Liver (tissue), 8 donors: ENCODE measurements at regions not wholly inside any gene's neighbourhood (a gene's known extent, or its start where the extent isn't known, plus 50 kb on each side); places are given as distances from the start of the nearest gene placed in this dataset.

Experiments used
- DNase-seq: peaks from one replicate; pipeline ENCODE4 v3.0.0-alpha.2; 2017; ENCODE audit warnings: low spot score
- H3K27ac ChIP-seq, 2 donors: one replicate each; pipeline ENCODE4 v1.7.0; 2013; ENCODE audit warnings: inconsistent platforms in 2 of 2, low read length in 2 of 2, control low read depth in 1 of 2, low read depth in 1 of 2, mild to moderate bottlenecking in 1 of 2
- H3K27me3 ChIP-seq, 4 donors: one replicate each; pipeline versions ENCODE4 v1.6.1 to v1.7.0; 2013; ENCODE audit warnings: low read length in 3 of 4, inconsistent platforms in 1 of 4, mild to moderate bottlenecking in 1 of 4, moderate library complexity in 1 of 4; ENCODE audit not compliant: control insufficient read depth in 4 of 4, insufficient read depth in 4 of 4
- H3K36me3 ChIP-seq, 4 donors: one replicate each; pipeline versions ENCODE4 v1.6.1 to v1.7.0; 2013; ENCODE audit warnings: low read length in 3 of 4, mild to moderate bottlenecking in 3 of 4, low read depth in 1 of 4, moderate library complexity in 1 of 4; ENCODE audit not compliant: control insufficient read depth in 4 of 4, insufficient read depth in 3 of 4
- H3K4me1 ChIP-seq, 4 donors: one replicate each; pipeline versions ENCODE4 v1.6.1 to v1.7.0; 2013; ENCODE audit warnings: low read length in 3 of 4, mild to moderate bottlenecking in 3 of 4, moderate library complexity in 1 of 4; ENCODE audit not compliant: control insufficient read depth in 4 of 4, insufficient read depth in 4 of 4
- H3K4me3 ChIP-seq, 3 donors: one replicate each; pipeline versions ENCODE4 v1.6.1 to v1.7.0; 2013; ENCODE audit warnings: low read length in 3 of 3, control low read depth in 1 of 3, low read depth in 1 of 3, mild to moderate bottlenecking in 1 of 3
- H3K9ac ChIP-seq, 2 donors: one replicate each; pipeline ENCODE4 v1.7.0; 2013; ENCODE audit warnings: low read length in 2 of 2, mild to moderate bottlenecking in 2 of 2, moderate library complexity in 2 of 2, control low read depth in 1 of 2, low read depth in 1 of 2
- H3K9me3 ChIP-seq, 4 donors: one replicate each; pipeline versions ENCODE4 v1.6.1 to v1.7.0; 2013; ENCODE audit warnings: low read length in 3 of 4; ENCODE audit not compliant: control insufficient read depth in 4 of 4
- ATF3 ChIP-seq: IDR thresholded peaks from 2 replicates; pipeline ENCODE4 v1.6.1; 2016; ENCODE audit warnings: antibody characterized with exemption
- EGR1 ChIP-seq, 2 donors: IDR thresholded peaks; 2 replicates each; pipeline ENCODE4 v1.6.1; 2016 to 2018; ENCODE audit warnings: antibody characterized with exemption in 2 of 2, low read depth in 2 of 2
- FOXA1 ChIP-seq: IDR thresholded peaks from 2 replicates; pipeline ENCODE4 v1.6.1; 2016; ENCODE audit warnings: antibody characterized with exemption
- FOXA2 ChIP-seq: IDR thresholded peaks from 2 replicates; pipeline ENCODE4 v1.6.1; 2016; ENCODE audit warnings: antibody characterized with exemption
- GABPA ChIP-seq, 2 donors: IDR thresholded peaks in 1 of 2; conservative IDR thresholded peaks in 1 of 2; 2 replicates each; pipeline ENCODE4 v1.6.1; 2016; ENCODE audit warnings: antibody characterized with exemption in 2 of 2, mild to moderate bottlenecking in 1 of 2, moderate library complexity in 1 of 2
- HNF4A ChIP-seq, 2 donors: conservative IDR thresholded peaks; 2 replicates each; pipeline ENCODE4 v1.6.1; 2016; ENCODE audit warnings: antibody characterized with exemption in 2 of 2, mild to moderate bottlenecking in 2 of 2
- HNF4G ChIP-seq: IDR thresholded peaks from 2 replicates; pipeline ENCODE4 v1.6.1; 2016; ENCODE audit warnings: antibody characterized with exemption
- JUND ChIP-seq, 2 donors: IDR thresholded peaks; 2 replicates each; pipeline ENCODE4 v1.6.1; 2016; ENCODE audit warnings: antibody characterized with exemption in 2 of 2
- NR2F2 ChIP-seq: IDR thresholded peaks from 2 replicates; pipeline ENCODE4 v1.6.1; 2016; ENCODE audit warnings: antibody characterized with exemption
- RAD21 ChIP-seq, 2 donors: IDR thresholded peaks; 2 replicates each; pipeline ENCODE4 v1.6.1; 2016; ENCODE audit warnings: antibody characterized with exemption in 2 of 2, mild to moderate bottlenecking in 2 of 2
- REST ChIP-seq: IDR thresholded peaks from 2 replicates; pipeline ENCODE4 v1.6.1; 2016; ENCODE audit warnings: antibody characterized with exemption, mild to moderate bottlenecking
- RXRA ChIP-seq, 2 donors: IDR thresholded peaks; 2 replicates each; pipeline ENCODE4 v1.6.1; 2017 to 2018; ENCODE audit warnings: antibody characterized with exemption in 2 of 2, mild to moderate bottlenecking in 1 of 2
- SP1 ChIP-seq: IDR thresholded peaks from 2 replicates; pipeline ENCODE4 v1.6.1; 2018; ENCODE audit warnings: antibody characterized with exemption, mild to moderate bottlenecking
- TAF1 ChIP-seq: conservative IDR thresholded peaks from 2 replicates; pipeline ENCODE4 v1.6.1; 2016; ENCODE audit warnings: antibody characterized with exemption, mild to moderate bottlenecking
- YY1 ChIP-seq: IDR thresholded peaks from 2 replicates; pipeline ENCODE4 v1.6.1; 2016; ENCODE audit warnings: antibody characterized with exemption, mild to moderate bottlenecking
- ZBTB33 ChIP-seq: IDR thresholded peaks from 2 replicates; pipeline ENCODE4 v1.6.1; 2016; ENCODE audit warnings: antibody characterized with exemption
- WGBS: extraction: QIAGEN DNeasy Blood & Tissue Kit; methylation state at CpG from one replicate; pipeline ENCODE4 v1.1.7; 2013; 5-methylcytosine and 5-hydroxymethylcytosine counted together
- TF ChIP-seq, protein P1 (sequence below): IDR thresholded peaks from 2 replicates; pipeline ENCODE4 v1.6.1; 2016; ENCODE audit warnings: antibody characterized with exemption
- TF ChIP-seq, protein P2 (sequence below): fragments of 150-350 bp; IDR thresholded peaks from 2 replicates; pipeline ENCODE4 v1.5.1; 2017; ENCODE audit warnings: improper control_type of control experiment, low read depth, low read length; ENCODE audit not compliant: missing input control
- donor health status: healthy.
- donor health status: healthy.
- donor health status: healthy.
- donor health status: healthy.
- donor health status: healthy.

GRCh38 chr4:181823183-181823582 lies 420.0 kb upstream of the TENM3 start:
- 17% methylated on average over 1 of the region's 1 CpG for WGBS
- Histone ChIP-seq H3K9ac (no peak overlapping the region), H3K9me3 (peaks cover 0 to 2% (median 0%) of the 10 kb centered on the region in 4 donors), H3K36me3 (no peaks in the 10 kb centered on the region), H3K4me1 (no peaks in the 10 kb centered on the region), H3K27me3 (peaks cover 0 to 2% (median 0%) of the 10 kb centered on the region in 4 donors), H3K4me3 (no peak overlapping the region), H3K27ac (no peak overlapping the region)
- DNase-seq, result no peak
- TF ChIP-seq HNF4A (conservative IDR thresholded peaks at IDR 0.05) (no peak), JUND (IDR thresholded peaks at IDR 0.05) (no peak), SP1 (no peak), FOXA1 (no peak), TAF1 (no peak), NR2F2 (no peak), RAD21 (IDR thresholded peaks at IDR 0.05) (no peak), FOXA2 (no peak), GABPA (IDR thresholded peaks at IDR 0.05 in 1 of 2, conservative IDR thresholded peaks at IDR 0.05 in 1 of 2) (no peak), HNF4G (no peak), ZBTB33 (no peak), EGR1 (IDR thresholded peaks at IDR 0.05; ENCODE audit: low read depth in 2 of 2) (no peak), YY1 (no peak), RXRA (IDR thresholded peaks at IDR 0.05) (no peak), ATF3 (no peak), REST (no peak)
- TF ChIP-seq, protein P1, sequence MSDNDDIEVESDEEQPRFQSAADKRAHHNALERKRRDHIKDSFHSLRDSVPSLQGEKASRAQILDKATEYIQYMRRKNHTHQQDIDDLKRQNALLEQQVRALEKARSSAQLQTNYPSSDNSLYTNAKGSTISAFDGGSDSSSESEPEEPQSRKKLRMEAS, result no peak
- TF ChIP-seq, protein P2, sequence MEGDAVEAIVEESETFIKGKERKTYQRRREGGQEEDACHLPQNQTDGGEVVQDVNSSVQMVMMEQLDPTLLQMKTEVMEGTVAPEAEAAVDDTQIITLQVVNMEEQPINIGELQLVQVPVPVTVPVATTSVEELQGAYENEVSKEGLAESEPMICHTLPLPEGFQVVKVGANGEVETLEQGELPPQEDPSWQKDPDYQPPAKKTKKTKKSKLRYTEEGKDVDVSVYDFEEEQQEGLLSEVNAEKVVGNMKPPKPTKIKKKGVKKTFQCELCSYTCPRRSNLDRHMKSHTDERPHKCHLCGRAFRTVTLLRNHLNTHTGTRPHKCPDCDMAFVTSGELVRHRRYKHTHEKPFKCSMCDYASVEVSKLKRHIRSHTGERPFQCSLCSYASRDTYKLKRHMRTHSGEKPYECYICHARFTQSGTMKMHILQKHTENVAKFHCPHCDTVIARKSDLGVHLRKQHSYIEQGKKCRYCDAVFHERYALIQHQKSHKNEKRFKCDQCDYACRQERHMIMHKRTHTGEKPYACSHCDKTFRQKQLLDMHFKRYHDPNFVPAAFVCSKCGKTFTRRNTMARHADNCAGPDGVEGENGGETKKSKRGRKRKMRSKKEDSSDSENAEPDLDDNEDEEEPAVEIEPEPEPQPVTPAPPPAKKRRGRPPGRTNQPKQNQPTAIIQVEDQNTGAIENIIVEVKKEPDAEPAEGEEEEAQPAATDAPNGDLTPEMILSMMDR, result no peak
